ENCODE measurements at regions not wholly inside any gene's neighbourhood (a gene's known extent, or its start where the extent isn't known, plus 50 kb on each side); places are given as distances from the start of the nearest gene placed in this dataset.

GRCh38 chr20:57071954-57072583 lies 194.4 kb downstream of the BMP7 start:
- Histone ChIP-seq H3K4me3 (ENCODE audit: low read depth in 2 of 2, low read length in 2 of 2) (no peak overlapping the region), H3K9me3 (ENCODE audit: control insufficient read depth, insufficient read depth, low read depth, low read length) (no peaks in the 10 kb centered on the region), H3K4me1 (ENCODE audit: control insufficient read depth, insufficient read depth, low read length) (no peaks in the 10 kb centered on the region), H3K27ac (ENCODE audit: low read length) (no peak overlapping the region), H3K36me3 (ENCODE audit: control insufficient read depth, insufficient read depth, low read length) (no peaks in the 10 kb centered on the region), H3K27me3 (ENCODE audit: control insufficient read depth, insufficient read depth, low read length) (peaks cover 14% of the 10 kb centered on the region)
- no peak for DNase-seq (ENCODE audit: low read depth, low spot score)
- intact Hi-C loops (cut with micrococcal nuclease; ENCODE audit: unreplicated experiment) (no loop called here), in situ Hi-C loops (cut with HindIII; ENCODE audit: low pct_unique_long_range_greater_than_20kb, low sequenced_read_pairs) (no loop called here)
- no TSS peak for BruUV-seq (replicated peaks)
- POLR2A ChIA-PET = no interaction called here
- CTCF ChIA-PET = no interaction called here
- TF ChIP-seq, protein P1, sequence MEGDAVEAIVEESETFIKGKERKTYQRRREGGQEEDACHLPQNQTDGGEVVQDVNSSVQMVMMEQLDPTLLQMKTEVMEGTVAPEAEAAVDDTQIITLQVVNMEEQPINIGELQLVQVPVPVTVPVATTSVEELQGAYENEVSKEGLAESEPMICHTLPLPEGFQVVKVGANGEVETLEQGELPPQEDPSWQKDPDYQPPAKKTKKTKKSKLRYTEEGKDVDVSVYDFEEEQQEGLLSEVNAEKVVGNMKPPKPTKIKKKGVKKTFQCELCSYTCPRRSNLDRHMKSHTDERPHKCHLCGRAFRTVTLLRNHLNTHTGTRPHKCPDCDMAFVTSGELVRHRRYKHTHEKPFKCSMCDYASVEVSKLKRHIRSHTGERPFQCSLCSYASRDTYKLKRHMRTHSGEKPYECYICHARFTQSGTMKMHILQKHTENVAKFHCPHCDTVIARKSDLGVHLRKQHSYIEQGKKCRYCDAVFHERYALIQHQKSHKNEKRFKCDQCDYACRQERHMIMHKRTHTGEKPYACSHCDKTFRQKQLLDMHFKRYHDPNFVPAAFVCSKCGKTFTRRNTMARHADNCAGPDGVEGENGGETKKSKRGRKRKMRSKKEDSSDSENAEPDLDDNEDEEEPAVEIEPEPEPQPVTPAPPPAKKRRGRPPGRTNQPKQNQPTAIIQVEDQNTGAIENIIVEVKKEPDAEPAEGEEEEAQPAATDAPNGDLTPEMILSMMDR (IDR thresholded peaks at IDR 0.05) = no peak
- TF ChIP-seq REST (IDR thresholded peaks at IDR 0.05; ENCODE audit: insufficient read depth in 1 of 2, low read depth in 2 of 2, low read length in 1 of 2) (no peak), SIN3A (IDR thresholded peaks at IDR 0.05; ENCODE audit: borderline replicate concordance, insufficient read depth, low read depth, low read length) (no peak), POLR2AphosphoS5 (IDR thresholded peaks at IDR 0.05; ENCODE audit: low read depth, low read length) (no peak), TCF7L2 (IDR thresholded peaks at IDR 0.05; ENCODE audit: low read depth, low read length) (no peak)
- ATAC-seq = no peak

DNA sequence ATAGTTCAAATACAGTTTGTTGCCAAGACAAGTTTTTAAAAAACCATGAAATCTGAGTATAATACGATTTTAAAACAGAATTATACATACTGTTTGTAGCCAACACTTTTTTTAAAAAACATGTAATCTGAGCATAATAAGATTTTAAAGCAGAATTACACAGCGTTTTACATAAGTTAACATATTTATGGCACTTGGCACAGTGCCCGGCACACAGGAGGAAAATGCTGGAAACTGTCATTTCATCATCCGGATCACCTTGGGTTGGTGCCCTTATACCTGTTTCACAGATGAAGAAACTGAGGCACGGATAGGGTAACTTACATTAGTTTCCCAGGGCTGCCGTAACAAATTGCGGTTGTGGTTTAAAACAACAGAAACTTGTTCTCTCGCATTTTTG lies 193.0 kb downstream of the BMP7 start:
- TF ChIP-seq POLR2AphosphoS5 (IDR thresholded peaks at IDR 0.05; ENCODE audit: low read depth, low read length) (no peak), SIN3A (IDR thresholded peaks at IDR 0.05; ENCODE audit: borderline replicate concordance, insufficient read depth, low read depth, low read length) (no peak), TCF7L2 (IDR thresholded peaks at IDR 0.05; ENCODE audit: low read depth, low read length) (no peak), REST (IDR thresholded peaks at IDR 0.05; ENCODE audit: insufficient read depth in 1 of 2, low read depth in 2 of 2, low read length in 1 of 2) (no peak)
- TF ChIP-seq, protein P1 (IDR thresholded peaks at IDR 0.05) = no peak
- ChIA-PET CTCF (interaction anchor here (0.9 kb wide), 1 partner anchor 83 kb away, joined by 3 read pairs; no protein-coding TSS in a partner anchor), POLR2A (no interaction called here)
- Histone ChIP-seq H3K4me3 (ENCODE audit: low read depth in 2 of 2, low read length in 2 of 2) (no peak overlapping the region), H3K27me3 (ENCODE audit: control insufficient read depth, insufficient read depth, low read length) (peaks cover 9% of the 10 kb centered on the region), H3K27ac (ENCODE audit: low read length) (no peak overlapping the region), H3K4me1 (ENCODE audit: control insufficient read depth, insufficient read depth, low read length) (no peaks in the 10 kb centered on the region), H3K36me3 (ENCODE audit: control insufficient read depth, insufficient read depth, low read length) (no peaks in the 10 kb centered on the region), H3K9me3 (ENCODE audit: control insufficient read depth, insufficient read depth, low read depth, low read length) (peaks cover 5% of the 10 kb centered on the region; the same call in 1 of the 2 replicates)
- ATAC-seq (no peak), DNase-seq (ENCODE audit: low read depth, low spot score) (no peak)
- intact Hi-C loops (cut with micrococcal nuclease; ENCODE audit: unreplicated experiment) (no loop called here), in situ Hi-C loops (cut with HindIII; ENCODE audit: low pct_unique_long_range_greater_than_20kb, low sequenced_read_pairs) (no loop called here)
- BruUV-seq (replicated peaks) = no TSS peak
